IMR-90 (cell line): ENCODE measurements at regions not wholly inside any gene's neighbourhood (a gene's known extent, or its start where the extent isn't known, plus 50 kb on each side); places are given as distances from the start of the nearest gene placed in this dataset.

Source experiments
- ATAC-seq: fragments of 200-7000 bp; cut with Tn5 transposase; 2 replicates; pipeline ENCODE4 v1.9.1; 2020; ENCODE audit warnings: low read depth, mild to moderate bottlenecking, moderate library complexity
- BruUV-seq: library from RNA; stranded (reverse); fragments of 400-500 nt; replicated peaks from 2 replicates; lab custom pipeline; 2021; lab: Mats Ljungman, UMichigan
- CTCF ChIA-PET: fragments of 300-600 bp; formaldehyde crosslinking; extraction: SDS; loops from one replicate; lab custom pipeline; 2021; ENCODE audit warnings: antibody characterized with exemption; lab: Yijun Ruan, JAX
- POLR2A ChIA-PET: fragments of 300-600 bp; sonication (Branson Sonifier 250); formaldehyde crosslinking; loops from one replicate; lab custom pipeline; 2022; ENCODE audit warnings: antibody characterized with exemption; ENCODE audit not compliant: unreplicated experiment; lab: Charles Lee
- DNase-seq: peaks from one replicate; pipeline ENCODE4 v3.0.0; 2013
- H2AFZ ChIP-seq: replicated peaks from 2 replicates; pipeline ENCODE3; 2013; ENCODE audit warnings: low read length, mild to moderate bottlenecking; ENCODE audit not compliant: poor library complexity
- H2AK5ac ChIP-seq: 2 replicates; pipeline ENCODE4 v1.6.1; 2013; ENCODE audit warnings: low read depth, low read length, inconsistent platforms
- H2AK9ac ChIP-seq: replicated peaks from 2 replicates; pipeline ENCODE3; 2013; ENCODE audit warnings: mild to moderate bottlenecking, low read depth, low read length, moderate library complexity; ENCODE audit not compliant: poor library complexity
- H2BK120ac ChIP-seq: 2 replicates; pipeline ENCODE4 v1.6.1; 2013; ENCODE audit warnings: low read depth, low read length, inconsistent platforms
- H2BK15ac ChIP-seq: 3 replicates; pipeline ENCODE4 v1.6.1; 2013; ENCODE audit warnings: low read depth, low read length, inconsistent platforms
- H2BK20ac ChIP-seq: 2 replicates; pipeline ENCODE4 v1.6.1; 2013; ENCODE audit warnings: low read depth, mild to moderate bottlenecking, inconsistent platforms, low read length, moderate library complexity
- H2BK5ac ChIP-seq: 2 replicates; pipeline ENCODE4 v1.6.1; 2013; ENCODE audit warnings: mild to moderate bottlenecking, low read depth, low read length, inconsistent platforms; ENCODE audit not compliant: poor library complexity, severe bottlenecking
- H3K14ac ChIP-seq: replicated peaks from 2 replicates; pipeline ENCODE4 v1.6.1; 2013; ENCODE audit warnings: low read depth, low read length, inconsistent platforms
- H3K18ac ChIP-seq: 2 replicates; pipeline ENCODE4 v1.6.1; 2013; ENCODE audit warnings: low read depth, low read length, control low read depth
- H3K23ac ChIP-seq: 2 replicates; pipeline ENCODE4 v1.6.1; 2013; ENCODE audit warnings: low read depth, low read length, inconsistent platforms
- H3K27ac ChIP-seq: 2 replicates; pipeline ENCODE4 v1.5.1; 2013; ENCODE audit warnings: mild to moderate bottlenecking, control low read depth, low read length; ENCODE audit not compliant: insufficient read depth
- H3K27me3 ChIP-seq: 2 replicates; pipeline ENCODE4 v1.6.1; 2013; ENCODE audit warnings: low read length; ENCODE audit not compliant: control insufficient read depth, insufficient read depth
- H3K36me3 ChIP-seq: 2 replicates; pipeline ENCODE4 v1.6.1; 2013; ENCODE audit warnings: low read length, mixed read lengths; ENCODE audit not compliant: control insufficient read depth, insufficient read depth
- H3K4ac ChIP-seq: 2 replicates; pipeline ENCODE4 v1.6.1; 2013; ENCODE audit warnings: low read depth, low read length, inconsistent platforms
- H3K4me1 ChIP-seq: 2 replicates; pipeline ENCODE4 v1.6.1; 2013; ENCODE audit warnings: low read length, mixed read lengths; ENCODE audit not compliant: control insufficient read depth, insufficient read depth
- H3K4me2 ChIP-seq: 2 replicates; pipeline ENCODE4 v1.6.1; 2013; ENCODE audit warnings: low read depth, mild to moderate bottlenecking, control low read depth, low read length, moderate library complexity
- H3K4me3 ChIP-seq: 2 replicates; pipeline ENCODE4 v1.5.1; 2013; ENCODE audit warnings: low read depth, mild to moderate bottlenecking, control low read depth, low read length, moderate library complexity; ENCODE audit not compliant: insufficient read depth
- H3K56ac ChIP-seq: 2 replicates; pipeline ENCODE4 v1.6.1; 2013; ENCODE audit warnings: low read length, inconsistent platforms; ENCODE audit not compliant: insufficient read depth; ENCODE audit errors: extremely low read depth
- H3K79me1 ChIP-seq, 2 experiments: 2 replicates each; pipeline ENCODE4 v1.6.1; 2013; ENCODE audit warnings: low read length in 2 of 2, inconsistent platforms in 1 of 2, low read depth in 1 of 2
- H3K9ac ChIP-seq: 2 replicates; pipeline ENCODE4 v1.6.1; 2013; ENCODE audit warnings: low read depth, low read length, control low read depth
- H3K9me1 ChIP-seq: 2 replicates; pipeline ENCODE4 v1.6.1; 2013; ENCODE audit warnings: low read length, inconsistent platforms; ENCODE audit not compliant: insufficient read depth
- H3K9me3 ChIP-seq: 2 replicates; pipeline ENCODE4 v1.6.1; 2013; ENCODE audit warnings: low read length; ENCODE audit not compliant: control insufficient read depth, insufficient read depth
- H4K20me1 ChIP-seq: 2 replicates; pipeline ENCODE4 v1.6.1; 2013; ENCODE audit warnings: low read length, inconsistent platforms; ENCODE audit not compliant: insufficient read depth
- H4K5ac ChIP-seq: 2 replicates; pipeline ENCODE4 v1.6.1; 2013; ENCODE audit warnings: mild to moderate bottlenecking, low read depth, low read length, control low read depth
- H4K8ac ChIP-seq, 2 experiments: 2 replicates each; pipeline ENCODE4 v1.6.1; 2013; ENCODE audit warnings: low read depth in 2 of 2, low read length in 2 of 2, control low read depth in 1 of 2, inconsistent platforms in 1 of 2
- H4K91ac ChIP-seq: 2 replicates; pipeline ENCODE4 v1.6.1; 2013; ENCODE audit warnings: low read depth, low read length, inconsistent platforms; ENCODE audit not compliant: insufficient read depth
- BHLHE40 ChIP-seq: fragments of 150-350 bp; IDR thresholded peaks from 2 replicates; pipeline ENCODE4 v1.6.1; 2016; ENCODE audit warnings: mild to moderate bottlenecking, low read depth, low read length
- MAFK ChIP-seq: IDR thresholded peaks from 2 replicates; pipeline ENCODE4 v1.6.1; 2012; ENCODE audit warnings: low read depth, low read length, improper control_type of control experiment
- MAZ ChIP-seq: IDR thresholded peaks from 2 replicates; pipeline ENCODE4 v1.6.1; 2012; ENCODE audit warnings: low read depth, mild to moderate bottlenecking, low read length, improper control_type of control experiment, moderate library complexity, borderline replicate concordance
- MXI1 ChIP-seq: IDR thresholded peaks from 2 replicates; pipeline ENCODE4 v1.6.1; 2012; ENCODE audit warnings: low read depth, mild to moderate bottlenecking, low read length, moderate library complexity, borderline replicate concordance
- SMC3 ChIP-seq: fragments of 150-350 bp; IDR thresholded peaks from 2 replicates; pipeline ENCODE4 v1.6.1; 2016; ENCODE audit warnings: low read depth, mild to moderate bottlenecking, antibody characterized with exemption, low read length, moderate library complexity
- WGBS, 2 experiments: methylation state at CpG; one replicate each; pipeline versions ENCODE4 v1.1.5 to v1.1.7; 2013; ENCODE audit warnings: missing lambda C conversion rate in 2 of 2; ENCODE audit not compliant: insufficient read length in 1 of 2; ENCODE audit errors: extremely low coverage in 2 of 2; 5-methylcytosine and 5-hydroxymethylcytosine counted together
- dilution Hi-C: fragments of 300-500 bp; cut with HindIII; formaldehyde crosslinking; loops from one replicate; pipeline ENCODE4 v1.14.3; 2018; ENCODE audit warnings: low sequenced_read_pairs; ENCODE audit not compliant: unreplicated experiment
- in situ Hi-C: fragments of 300-500 bp; cut with MboI; formaldehyde crosslinking; loops from 3 replicates; pipeline ENCODE4 v1.14.3; 2019; ENCODE audit warnings: low sequenced_read_pairs, inconsistent platforms, mixed read lengths
- intact Hi-C: fragments of 100-400 bp; cut with micrococcal nuclease; formaldehyde crosslinking; loops from 2 replicates; pipeline ENCODE4 v1.10.0; 2022
- TF ChIP-seq, protein P1 (sequence below): conservative IDR thresholded peaks from 2 replicates; pipeline ENCODE4 v1.5.1; 2012; ENCODE audit warnings: mild to moderate bottlenecking, low read depth, low read length, improper control_type of control experiment
- TF ChIP-seq, protein P2 (sequence below): fragments of 150-350 bp; IDR thresholded peaks from 2 replicates; pipeline ENCODE4 v1.6.1; 2017; ENCODE audit warnings: mild to moderate bottlenecking, antibody characterized with exemption, low read length, low read depth

DNA sequence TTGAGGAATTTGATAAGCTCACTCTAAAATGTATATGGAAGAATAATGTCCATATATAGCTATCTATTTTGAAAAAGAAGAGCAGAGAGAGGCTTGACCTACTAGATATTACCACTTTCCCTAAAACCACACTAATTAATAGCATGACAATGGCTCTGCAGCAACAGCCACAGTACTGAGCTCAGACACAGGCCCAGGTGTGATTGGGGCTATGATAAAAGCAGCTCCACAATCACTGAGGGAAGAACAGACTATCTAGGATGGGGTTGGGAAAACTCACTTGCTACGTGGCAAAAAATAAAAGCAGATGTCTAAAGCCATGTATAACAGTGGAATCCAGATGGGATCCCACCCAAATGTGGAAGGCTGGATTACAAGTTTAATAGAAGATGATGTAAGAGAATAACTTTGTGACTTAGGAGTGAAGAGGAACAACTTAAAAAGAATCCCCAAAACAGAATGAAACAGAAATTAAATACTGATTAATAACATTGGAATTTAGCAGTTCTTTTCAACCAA is 80.8 kb upstream of the RAB4A start:
- H3K23ac ChIP-seq, result no peak overlapping the region
- in situ Hi-C loops, result no loop called here
- BruUV-seq, result no TSS peak
- no peaks in the 10 kb centered on the region for H4K20me1 ChIP-seq
- no peak overlapping the region for H2BK5ac ChIP-seq
- DNase-seq (no peak), ATAC-seq (no peak)
- TF ChIP-seq BHLHE40 (no peak), MAZ (no peak), MAFK (no peak), SMC3 (no peak), MXI1 (no peak)
- TF ChIP-seq, protein P1, sequence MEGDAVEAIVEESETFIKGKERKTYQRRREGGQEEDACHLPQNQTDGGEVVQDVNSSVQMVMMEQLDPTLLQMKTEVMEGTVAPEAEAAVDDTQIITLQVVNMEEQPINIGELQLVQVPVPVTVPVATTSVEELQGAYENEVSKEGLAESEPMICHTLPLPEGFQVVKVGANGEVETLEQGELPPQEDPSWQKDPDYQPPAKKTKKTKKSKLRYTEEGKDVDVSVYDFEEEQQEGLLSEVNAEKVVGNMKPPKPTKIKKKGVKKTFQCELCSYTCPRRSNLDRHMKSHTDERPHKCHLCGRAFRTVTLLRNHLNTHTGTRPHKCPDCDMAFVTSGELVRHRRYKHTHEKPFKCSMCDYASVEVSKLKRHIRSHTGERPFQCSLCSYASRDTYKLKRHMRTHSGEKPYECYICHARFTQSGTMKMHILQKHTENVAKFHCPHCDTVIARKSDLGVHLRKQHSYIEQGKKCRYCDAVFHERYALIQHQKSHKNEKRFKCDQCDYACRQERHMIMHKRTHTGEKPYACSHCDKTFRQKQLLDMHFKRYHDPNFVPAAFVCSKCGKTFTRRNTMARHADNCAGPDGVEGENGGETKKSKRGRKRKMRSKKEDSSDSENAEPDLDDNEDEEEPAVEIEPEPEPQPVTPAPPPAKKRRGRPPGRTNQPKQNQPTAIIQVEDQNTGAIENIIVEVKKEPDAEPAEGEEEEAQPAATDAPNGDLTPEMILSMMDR, result no peak
- TF ChIP-seq, protein P2, sequence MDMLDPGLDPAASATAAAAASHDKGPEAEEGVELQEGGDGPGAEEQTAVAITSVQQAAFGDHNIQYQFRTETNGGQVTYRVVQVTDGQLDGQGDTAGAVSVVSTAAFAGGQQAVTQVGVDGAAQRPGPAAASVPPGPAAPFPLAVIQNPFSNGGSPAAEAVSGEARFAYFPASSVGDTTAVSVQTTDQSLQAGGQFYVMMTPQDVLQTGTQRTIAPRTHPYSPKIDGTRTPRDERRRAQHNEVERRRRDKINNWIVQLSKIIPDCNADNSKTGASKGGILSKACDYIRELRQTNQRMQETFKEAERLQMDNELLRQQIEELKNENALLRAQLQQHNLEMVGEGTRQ, result no peak
- no peak overlapping the region for H2BK20ac ChIP-seq
- no peak overlapping the region for H3K9ac ChIP-seq
- no CpG with 5 or more reads among the region's 1 CpG for WGBS, 2 experiments
- H2AK9ac ChIP-seq, result no peak overlapping the region
- no peak overlapping the region for H2AFZ ChIP-seq
- H2BK15ac ChIP-seq, result no peak overlapping the region; the same call in 2 of the 3 replicates
- no peak overlapping the region for H2BK120ac ChIP-seq
- no peak overlapping the region for H3K27ac ChIP-seq
- H3K56ac ChIP-seq, result no peak overlapping the region
- ChIA-PET POLR2A (no interaction called here), CTCF (no interaction called here)
- no peak overlapping the region for H3K4me3 ChIP-seq
- no peaks in the 10 kb centered on the region for H3K79me1 ChIP-seq
- H3K9me1 ChIP-seq, result no peaks in the 10 kb centered on the region
- H3K27me3 ChIP-seq, result no peaks in the 10 kb centered on the region
- no peak overlapping the region for H3K4me2 ChIP-seq
- no peak overlapping the region for H4K91ac ChIP-seq
- no peaks in the 10 kb centered on the region for H3K9me3 ChIP-seq
- intact Hi-C loops, result no loop called here
- no peak overlapping the region for H4K5ac ChIP-seq
- H3K14ac ChIP-seq, result no peak overlapping the region
- H4K8ac ChIP-seq, result no peak overlapping the region
- no peaks in the 10 kb centered on the region for H3K36me3 ChIP-seq
- no peak overlapping the region for H3K4ac ChIP-seq
- no peak overlapping the region for H3K18ac ChIP-seq
- no peak overlapping the region for H2AK5ac ChIP-seq
- dilution Hi-C loops, result no loop called here
- H3K4me1 ChIP-seq, result peaks cover 2% of the 10 kb centered on the region
